H1 (cell line): ENCODE measurements at regions not wholly inside any gene's neighbourhood (a gene's known extent, or its start where the extent isn't known, plus 50 kb on each side); places are given as distances from the start of the nearest gene placed in this dataset.

Source experiments
- CTCF ChIA-PET: fragments of 300-600 bp; sonication (Branson Sonifier 250); formaldehyde crosslinking; loops from one replicate; lab custom pipeline; 2021; ENCODE audit not compliant: partially characterized antibody; lab: Charles Lee
- POLR2A ChIA-PET: fragments of 300-600 bp; sonication (Branson Sonifier 250); formaldehyde crosslinking; loops from one replicate; lab custom pipeline; 2021; ENCODE audit warnings: inconsistent platforms; ENCODE audit not compliant: partially characterized antibody; lab: Charles Lee
- DNase-seq, 2 experiments: peaks; one replicate each; pipeline versions ENCODE4 v3.0.0 to v3.0.0-alpha.2; 2010 to 2022; ENCODE audit warnings: low spot score in 2 of 2, low read depth in 1 of 2, mixed read lengths in 1 of 2
- FAIRE-seq: peaks from 2 replicates; lab custom pipeline; 2011; peaks lifted over from hg19 to GRCh38; lab: Jason Lieb, UNC
- H2AFZ ChIP-seq: 2 replicates; pipeline ENCODE4 v1.8.1; 2012; ENCODE audit warnings: low read length, inconsistent platforms
- H2AK5ac ChIP-seq: 2 replicates; pipeline ENCODE4 v1.6.1; 2013; ENCODE audit warnings: low read depth, low read length
- H2BK120ac ChIP-seq: replicated peaks from 2 replicates; pipeline ENCODE3; 2013; ENCODE audit warnings: low read depth, low read length, inconsistent platforms
- H2BK12ac ChIP-seq: 2 replicates; pipeline ENCODE4 v1.6.1; 2013; ENCODE audit warnings: low read depth, low read length
- H2BK15ac ChIP-seq: 2 replicates; pipeline ENCODE4 v1.6.1; 2013; ENCODE audit warnings: low read length
- H2BK20ac ChIP-seq: 2 replicates; pipeline ENCODE4 v1.6.1; 2013; ENCODE audit warnings: low read length
- H2BK5ac ChIP-seq: 2 replicates; pipeline ENCODE4 v1.6.1; 2013; ENCODE audit warnings: low read depth, low read length
- H3K14ac ChIP-seq: 2 replicates; pipeline ENCODE4 v1.6.1; 2013; ENCODE audit warnings: inconsistent platforms; ENCODE audit not compliant: insufficient read length
- H3K18ac ChIP-seq: 2 replicates; pipeline ENCODE4 v1.6.1; 2013; ENCODE audit warnings: low read length; ENCODE audit errors: extremely low read depth
- H3K23ac ChIP-seq: 2 replicates; pipeline ENCODE4 v1.6.1; 2013; ENCODE audit warnings: inconsistent platforms; ENCODE audit not compliant: insufficient read length
- H3K23me2 ChIP-seq: 2 replicates; pipeline ENCODE4 v1.6.1; 2013; ENCODE audit warnings: low read depth, low read length
- H3K27ac ChIP-seq: 2 replicates; pipeline ENCODE4 v1.6.1; 2011; ENCODE audit warnings: low read depth, low read length, inconsistent platforms
- H3K27me3 ChIP-seq, 4 experiments: replicated peaks in 1 of 4; 1 replicate in 1 of 4; 2 replicates in 3 of 4; pipeline versions ENCODE4 v1.6.1 to v1.8.1; 2011 to 2013; ENCODE audit warnings: low read length in 3 of 4, mild to moderate bottlenecking in 3 of 4, inconsistent platforms in 2 of 4, mixed read lengths in 2 of 4, moderate library complexity in 1 of 4; ENCODE audit not compliant: control insufficient read depth in 3 of 4, insufficient read depth in 3 of 4; ENCODE audit errors: extremely low read depth in 1 of 4
- H3K36me3 ChIP-seq, 4 experiments: 2 replicates each; pipeline versions ENCODE4 v1.6.1 to v1.8.1; 2011 to 2013; ENCODE audit warnings: mild to moderate bottlenecking in 4 of 4, low read length in 3 of 4, moderate library complexity in 2 of 4, control low read depth in 1 of 4, inconsistent platforms in 1 of 4; ENCODE audit not compliant: insufficient read depth in 4 of 4, control insufficient read depth in 2 of 4
- H3K4ac ChIP-seq: replicated peaks from 2 replicates; pipeline ENCODE3; 2013; ENCODE audit warnings: low read length, low read depth, mixed read lengths, inconsistent platforms; ENCODE audit not compliant: insufficient read length
- H3K4me1 ChIP-seq, 4 experiments: replicated peaks in 1 of 4; 1 replicate in 1 of 4; 2 replicates in 3 of 4; pipeline versions ENCODE4 v1.6.1 to v1.8.1; 2011 to 2013; ENCODE audit warnings: low read length in 3 of 4, inconsistent platforms in 2 of 4, mixed read lengths in 1 of 4; ENCODE audit not compliant: insufficient read depth in 4 of 4, control insufficient read depth in 3 of 4
- H3K4me2 ChIP-seq, 2 experiments: 2 replicates each; pipeline versions ENCODE4 v1.6.1 to v1.8.1; 2011 to 2013; ENCODE audit warnings: low read depth in 2 of 2, low read length in 2 of 2, control low read depth in 1 of 2, inconsistent platforms in 1 of 2, mild to moderate bottlenecking in 1 of 2; ENCODE audit not compliant: insufficient read depth in 1 of 2
- H3K4me3 ChIP-seq, 4 experiments: fragments of 200-600, 300-600 bp in 1 of 4; sonication (generic), shearing (Covaris generic), sonication (Bioruptor Twin) in 1 of 4; 2 replicates each; pipeline versions ENCODE4 v1.5.1 to v1.8.1; 2011 to 2016; ENCODE audit warnings: low read length in 4 of 4, low read depth in 3 of 4, control low read depth in 2 of 4, inconsistent platforms in 2 of 4, mild to moderate bottlenecking in 2 of 4, mixed read lengths in 1 of 4, moderate library complexity in 1 of 4; ENCODE audit not compliant: insufficient read depth in 2 of 4; ENCODE audit errors: extremely low read depth in 1 of 4
- H3K56ac ChIP-seq: replicated peaks from 2 replicates; pipeline ENCODE3; 2013; ENCODE audit warnings: low read depth, mild to moderate bottlenecking, mixed read lengths, low read length, inconsistent platforms; ENCODE audit not compliant: insufficient read length
- H3K79me1 ChIP-seq: 2 replicates; pipeline ENCODE4 v1.6.1; 2013; ENCODE audit warnings: low read depth, low read length, control low read depth
- H3K79me2 ChIP-seq, 2 experiments: 2 replicates each; pipeline versions ENCODE4 v1.6.1 to v1.8.1; 2012 to 2013; ENCODE audit warnings: low read length in 2 of 2, mild to moderate bottlenecking in 2 of 2, inconsistent platforms in 1 of 2; ENCODE audit not compliant: insufficient read depth in 2 of 2, control insufficient read depth in 1 of 2
- H3K9ac ChIP-seq, 4 experiments: replicated peaks in 1 of 4; 1 replicate in 1 of 4; 2 replicates in 3 of 4; pipeline versions ENCODE4 v1.6.1 to v1.8.1; 2011 to 2013; ENCODE audit warnings: low read depth in 3 of 4, low read length in 3 of 4, control low read depth in 2 of 4, mild to moderate bottlenecking in 2 of 4, moderate library complexity in 2 of 4, inconsistent platforms in 1 of 4; ENCODE audit errors: extremely low read depth in 1 of 4
- H3K9me3 ChIP-seq, 2 experiments: 2 replicates each; pipeline versions ENCODE4 v1.6.1 to v1.8.1; 2012 to 2013; ENCODE audit warnings: mild to moderate bottlenecking in 2 of 2, moderate library complexity in 2 of 2, control low read depth in 1 of 2, inconsistent platforms in 1 of 2, low read depth in 1 of 2, low read length in 1 of 2, mixed read lengths in 1 of 2; ENCODE audit not compliant: insufficient read depth in 2 of 2
- H4K20me1 ChIP-seq, 2 experiments: replicated peaks in 1 of 2; 2 replicates each; pipeline versions ENCODE3 to v1.8.1; 2011 to 2013; ENCODE audit warnings: inconsistent platforms in 2 of 2, low read length in 2 of 2, mild to moderate bottlenecking in 1 of 2; ENCODE audit not compliant: insufficient read depth in 2 of 2, control insufficient read depth in 1 of 2
- H4K5ac ChIP-seq: 2 replicates; pipeline ENCODE4 v1.6.1; 2013; ENCODE audit warnings: low read length, low read depth, mixed read lengths, inconsistent platforms; ENCODE audit not compliant: insufficient read length
- H4K8ac ChIP-seq: 2 replicates; pipeline ENCODE4 v1.8.0; 2013; ENCODE audit warnings: mild to moderate bottlenecking, moderate library complexity, low read length, inconsistent platforms; ENCODE audit not compliant: insufficient read depth; ENCODE audit errors: extremely low read depth
- H4K91ac ChIP-seq: replicated peaks from 2 replicates; pipeline ENCODE3; 2013; ENCODE audit warnings: low read length, mixed read lengths, inconsistent platforms; ENCODE audit not compliant: insufficient read length
- FOSL1 ChIP-seq: IDR thresholded peaks from 2 replicates; pipeline ENCODE4 v1.6.1; 2011; ENCODE audit warnings: mild to moderate bottlenecking, low read depth, low read length, moderate library complexity; ENCODE audit not compliant: insufficient read depth
- SP1 ChIP-seq: IDR thresholded peaks from 2 replicates; pipeline ENCODE4 v1.6.1; 2011; ENCODE audit warnings: low read depth, low read length
- WGBS, 2 experiments: shearing (Covaris generic) in 1 of 2; methylation state at CpG; one replicate each; pipeline versions ENCODE4 v1.1.6 to v1.1.7; 2013 to 2015; ENCODE audit warnings: low lambda C conversion rate in 2 of 2, mixed read lengths in 2 of 2, inconsistent platforms in 1 of 2, low coverage in 1 of 2, missing lambda C conversion rate in 1 of 2; ENCODE audit not compliant: insufficient replicate concordance in 2 of 2, insufficient coverage in 1 of 2, insufficient read length in 1 of 2; ENCODE audit errors: extremely low coverage in 1 of 2, missing lambda C conversion rate in 1 of 2; 5-methylcytosine and 5-hydroxymethylcytosine counted together

GRCh38 chr3:144437989-144438388, 466.4 kb downstream of the DIPK2A start:
- no peaks in the 10 kb centered on the region for H3K79me1 ChIP-seq
- H3K9ac ChIP-seq: no peak overlapping the region
- 92% methylated on average over 3 of the region's 3 CpGs; no CpG with 5 or more reads in 1 of the 2 experiments for WGBS, 2 experiments
- 0 out of 2 replicates have a peak overlapping the region, but pooled peaks have one; percentile 7 for H2BK20ac ChIP-seq
- H4K8ac ChIP-seq: no peak overlapping the region
- no peak for TF ChIP-seq FOSL1
- TF ChIP-seq SP1: no peak
- no peak overlapping the region for H2BK15ac ChIP-seq
- H3K27me3 ChIP-seq: no peaks in the 10 kb centered on the region
- H3K56ac ChIP-seq: no peak overlapping the region
- H3K23ac ChIP-seq: no peak overlapping the region
- ChIA-PET POLR2A (no interaction called here), CTCF (no interaction called here)
- DNase-seq: no peak
- H3K27ac ChIP-seq: no peak overlapping the region
- H3K36me3 ChIP-seq: no peaks in the 10 kb centered on the region
- H2BK120ac ChIP-seq: no peak overlapping the region
- no peak overlapping the region for H3K4ac ChIP-seq
- H3K4me3 ChIP-seq: no peak overlapping the region
- no peak overlapping the region for H3K14ac ChIP-seq
- H2AFZ ChIP-seq: no peak overlapping the region
- H4K20me1 ChIP-seq: no peaks in the 10 kb centered on the region
- H3K4me2 ChIP-seq: no peak overlapping the region
- no peaks in the 10 kb centered on the region for H3K9me3 ChIP-seq
- H2BK12ac ChIP-seq: no peak overlapping the region
- no peak for FAIRE-seq
- no peak overlapping the region for H4K91ac ChIP-seq
- no peaks in the 10 kb centered on the region for H3K79me2 ChIP-seq
- no peaks in the 10 kb centered on the region for H3K23me2 ChIP-seq
- no peak overlapping the region for H2BK5ac ChIP-seq
- no peak overlapping the region for H2AK5ac ChIP-seq
- no peak overlapping the region for H4K5ac ChIP-seq
- no peaks in the 10 kb centered on the region for H3K4me1 ChIP-seq
- H3K18ac ChIP-seq: no peak overlapping the region
